B cell (primary cell): ENCODE measurements at regions not wholly inside any gene's neighbourhood (a gene's known extent, or its start where the extent isn't known, plus 50 kb on each side); places are given as distances from the start of the nearest gene placed in this dataset.
"Not testable (repeated sequence)": the region's sequence is repeated elsewhere in the genome, so short reads cannot be mapped to it uniquely, and the experiment has no call there.

ENCODE experiments used
- EZH2 ChIP-seq: IDR thresholded peaks from 2 replicates; pipeline ENCODE4 v1.6.1; 2012; ENCODE audit warnings: borderline replicate concordance, low read depth, mild to moderate bottlenecking, moderate library complexity, low read length; ENCODE audit not compliant: insufficient read depth, poor library complexity, severe bottlenecking
- TF ChIP-seq, protein P1 (sequence below): fragments of 200-600 bp; IDR thresholded peaks from one replicate; pipeline ENCODE4 v1.8.0; 2022; ENCODE audit warnings: antibody characterized with exemption, mild to moderate bottlenecking

DNA sequence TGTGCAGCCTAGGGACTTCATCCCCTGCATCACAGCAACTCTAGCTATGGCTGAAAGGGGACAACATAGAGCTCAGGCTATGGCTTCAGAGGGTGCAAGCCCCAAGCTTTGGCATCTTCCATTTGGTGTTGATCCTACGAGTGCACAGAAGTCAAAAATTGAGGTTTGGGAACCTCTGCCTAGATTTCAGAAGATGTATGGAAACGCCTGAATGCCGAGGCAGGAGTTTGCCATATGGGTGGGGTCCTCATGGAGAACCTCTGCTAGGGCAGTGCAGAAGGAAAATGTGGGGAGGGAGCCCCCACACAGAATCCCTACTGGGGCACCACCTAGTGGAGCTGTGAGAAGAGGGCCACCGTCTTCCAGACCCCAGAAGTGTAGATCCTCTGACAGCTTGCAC is 543.0 kb upstream of the TPTE start:
- TF ChIP-seq, protein P1, sequence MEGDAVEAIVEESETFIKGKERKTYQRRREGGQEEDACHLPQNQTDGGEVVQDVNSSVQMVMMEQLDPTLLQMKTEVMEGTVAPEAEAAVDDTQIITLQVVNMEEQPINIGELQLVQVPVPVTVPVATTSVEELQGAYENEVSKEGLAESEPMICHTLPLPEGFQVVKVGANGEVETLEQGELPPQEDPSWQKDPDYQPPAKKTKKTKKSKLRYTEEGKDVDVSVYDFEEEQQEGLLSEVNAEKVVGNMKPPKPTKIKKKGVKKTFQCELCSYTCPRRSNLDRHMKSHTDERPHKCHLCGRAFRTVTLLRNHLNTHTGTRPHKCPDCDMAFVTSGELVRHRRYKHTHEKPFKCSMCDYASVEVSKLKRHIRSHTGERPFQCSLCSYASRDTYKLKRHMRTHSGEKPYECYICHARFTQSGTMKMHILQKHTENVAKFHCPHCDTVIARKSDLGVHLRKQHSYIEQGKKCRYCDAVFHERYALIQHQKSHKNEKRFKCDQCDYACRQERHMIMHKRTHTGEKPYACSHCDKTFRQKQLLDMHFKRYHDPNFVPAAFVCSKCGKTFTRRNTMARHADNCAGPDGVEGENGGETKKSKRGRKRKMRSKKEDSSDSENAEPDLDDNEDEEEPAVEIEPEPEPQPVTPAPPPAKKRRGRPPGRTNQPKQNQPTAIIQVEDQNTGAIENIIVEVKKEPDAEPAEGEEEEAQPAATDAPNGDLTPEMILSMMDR, result not testable (repeated sequence)
- not testable (repeated sequence) for TF ChIP-seq EZH2
